ENCODE measurements at regions not wholly inside any gene's neighbourhood (a gene's known extent, or its start where the extent isn't known, plus 50 kb on each side); places are given as distances from the start of the nearest gene placed in this dataset.

- no peak overlapping the region for H3K27ac ChIP-seq (ENCODE audit: low read depth, low read length)
- H3K4me3 ChIP-seq (ENCODE audit: insufficient read depth, low read depth, low read length): no peak overlapping the region
- Mint-ChIP-seq H3K36me3 (ENCODE audit: low read depth, unreplicated experiment) (no peaks in the 10 kb centered on the region), H3K4me1 (ENCODE audit: low read depth, unreplicated experiment) (peaks cover 26% of the 10 kb centered on the region), H3K9me3 (ENCODE audit: unreplicated experiment) (no peaks in the 10 kb centered on the region), H3K4me3 (ENCODE audit: unreplicated experiment) (no peak overlapping the region), H3K27me3 (ENCODE audit: low read depth, unreplicated experiment) (no peaks in the 10 kb centered on the region), H3K27ac (ENCODE audit: unreplicated experiment) (no peak overlapping the region)
- no peak overlapping the region for H2AFZ ChIP-seq (ENCODE audit: low read depth, low read length)
- H3K9ac ChIP-seq (ENCODE audit: low read length): no peak overlapping the region
- H3K36me3 ChIP-seq (ENCODE audit: insufficient read depth, low read length): no peaks in the 10 kb centered on the region
- TF ChIP-seq CTCF (IDR thresholded peaks at IDR 0.05; ENCODE audit: insufficient read depth, low read depth, low read length): no peak
- no peak for TF ChIP-seq EZH2 (IDR thresholded peaks at IDR 0.05; ENCODE audit: insufficient read depth, low read length)
- no peak overlapping the region for H3K4me2 ChIP-seq (ENCODE audit: low read length)
- no peaks in the 10 kb centered on the region for H3K9me3 ChIP-seq (ENCODE audit: insufficient read depth, low read depth, low read length)
- H3K79me2 ChIP-seq (ENCODE audit: insufficient read depth, low read length): no peaks in the 10 kb centered on the region
- FAIRE-seq: no peak
- DNase-seq (ENCODE audit: low read depth): no peak
- H3K4me1 ChIP-seq (ENCODE audit: insufficient read depth, low read length): peaks cover 19% of the 10 kb centered on the region
- no peaks in the 10 kb centered on the region for H3K27me3 ChIP-seq (ENCODE audit: insufficient read depth, low read length)
- H4K20me1 ChIP-seq (ENCODE audit: insufficient read depth, low read length): no peaks in the 10 kb centered on the region
Measured at GRCh38 chr2:191627518-191627917, 50.4 kb upstream of the NABP1 start.
